ENCODE measurements at regions not wholly inside any gene's neighbourhood (a gene's known extent, or its start where the extent isn't known, plus 50 kb on each side); places are given as distances from the start of the nearest gene placed in this dataset.
"Not testable (repeated sequence)": the region's sequence is repeated elsewhere in the genome, so short reads cannot be mapped to it uniquely, and the experiment has no call there.

- Histone ChIP-seq H3K27ac (ENCODE audit: low read depth, low read length) (no peak overlapping the region), H3K9me3 (ENCODE audit: control insufficient read depth in 1 of 2, low read length in 2 of 2) (peaks cover 0 to 10% of the 10 kb centered on the region in 2 donors), H3K27me3 (ENCODE audit: control insufficient read depth in 1 of 2, insufficient read depth in 2 of 2, low read length in 2 of 2) (no peaks in the 10 kb centered on the region), H3K36me3 (ENCODE audit: control insufficient read depth in 1 of 2, insufficient read depth in 2 of 2, low read length in 2 of 2) (no peaks in the 10 kb centered on the region), H3K4me1 (ENCODE audit: control insufficient read depth in 1 of 2, insufficient read depth in 2 of 2, low read length in 2 of 2) (no peaks in the 10 kb centered on the region), H3K9ac (ENCODE audit: low read depth in 1 of 2, low read length in 2 of 2) (no peak overlapping the region), H3K4me3 (ENCODE audit: low read depth in 1 of 2, low read length in 2 of 2) (no peak overlapping the region)
Measured at GRCh38 chr5:161009194-161009593, 157.2 kb upstream of the ATP10B start.

DNA sequence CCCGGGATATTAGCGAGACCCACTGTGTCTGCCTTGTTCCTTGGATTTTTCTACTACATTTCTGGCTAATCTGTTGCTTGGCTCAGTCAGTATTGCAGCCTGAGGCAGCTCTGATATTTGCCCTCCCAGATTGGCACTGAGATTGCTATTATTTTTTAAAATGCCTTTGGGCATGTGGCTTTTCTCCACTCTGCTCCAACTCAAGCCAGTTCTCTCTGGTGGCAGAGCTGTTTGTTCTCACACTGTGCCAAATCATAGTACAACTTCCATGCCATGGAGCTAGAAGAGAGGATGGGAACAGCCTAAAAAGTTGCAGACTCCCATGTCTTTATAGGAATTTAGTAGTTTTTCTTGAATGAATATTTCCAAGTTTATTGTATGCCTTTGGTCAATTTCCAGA is 155.9 kb upstream of the ATP10B start:
- Histone ChIP-seq H3K4me3 (ENCODE audit: low read depth in 1 of 2, low read length in 2 of 2) (no peak overlapping the region), H3K4me1 (ENCODE audit: control insufficient read depth in 1 of 2, insufficient read depth in 2 of 2, low read length in 2 of 2) (no peaks in the 10 kb centered on the region), H3K27me3 (ENCODE audit: control insufficient read depth in 1 of 2, insufficient read depth in 2 of 2, low read length in 2 of 2) (no peaks in the 10 kb centered on the region), H3K36me3 (ENCODE audit: control insufficient read depth in 1 of 2, insufficient read depth in 2 of 2, low read length in 2 of 2) (no peaks in the 10 kb centered on the region), H3K9me3 (ENCODE audit: control insufficient read depth in 1 of 2, low read length in 2 of 2) (peaks cover 0 to 10% of the 10 kb centered on the region in 2 donors), H3K27ac (ENCODE audit: low read depth, low read length) (no peak overlapping the region), H3K9ac (ENCODE audit: low read depth in 1 of 2, low read length in 2 of 2) (no peak overlapping the region)

DNA sequence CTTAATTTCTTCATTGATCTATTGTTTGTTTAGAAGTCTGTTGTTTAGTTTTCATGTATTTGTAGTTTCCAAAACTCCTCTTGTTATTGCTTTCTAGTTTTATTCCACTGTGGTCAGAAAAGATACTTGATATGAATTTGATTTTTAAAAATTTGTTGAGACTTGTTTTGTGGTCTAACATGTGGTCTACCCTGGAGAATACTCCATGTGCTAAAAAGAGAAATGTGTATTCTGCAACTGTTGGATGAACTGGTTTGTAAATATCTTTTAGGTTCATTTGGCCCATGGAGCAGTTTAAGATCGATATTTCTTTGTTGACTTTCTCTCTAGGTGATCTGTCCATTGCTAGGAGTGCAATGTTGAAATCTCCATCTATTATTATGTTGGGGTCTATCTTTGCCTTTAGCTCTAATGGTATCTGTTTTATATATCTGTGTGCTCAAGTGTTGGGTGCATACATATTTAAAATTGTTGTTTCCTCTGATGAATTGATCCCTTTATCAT is 150.6 kb upstream of the ATP10B start:
- peaks cover 0 to 10% of the 10 kb centered on the region in 2 donors for H3K9me3 ChIP-seq (ENCODE audit: control insufficient read depth in 1 of 2, low read length in 2 of 2)
- H3K27ac ChIP-seq (ENCODE audit: low read depth, low read length): no peak overlapping the region
- H3K27me3 ChIP-seq (ENCODE audit: control insufficient read depth in 1 of 2, insufficient read depth in 2 of 2, low read length in 2 of 2): no peaks in the 10 kb centered on the region
- no peaks in the 10 kb centered on the region for H3K36me3 ChIP-seq (ENCODE audit: control insufficient read depth in 1 of 2, insufficient read depth in 2 of 2, low read length in 2 of 2)
- no peak overlapping the region for H3K4me3 ChIP-seq (ENCODE audit: low read depth in 1 of 2, low read length in 2 of 2)
- H3K9ac ChIP-seq (ENCODE audit: low read depth in 1 of 2, low read length in 2 of 2): no peak overlapping the region
- no peaks in the 10 kb centered on the region for H3K4me1 ChIP-seq (ENCODE audit: control insufficient read depth in 1 of 2, insufficient read depth in 2 of 2, low read length in 2 of 2)

DNA sequence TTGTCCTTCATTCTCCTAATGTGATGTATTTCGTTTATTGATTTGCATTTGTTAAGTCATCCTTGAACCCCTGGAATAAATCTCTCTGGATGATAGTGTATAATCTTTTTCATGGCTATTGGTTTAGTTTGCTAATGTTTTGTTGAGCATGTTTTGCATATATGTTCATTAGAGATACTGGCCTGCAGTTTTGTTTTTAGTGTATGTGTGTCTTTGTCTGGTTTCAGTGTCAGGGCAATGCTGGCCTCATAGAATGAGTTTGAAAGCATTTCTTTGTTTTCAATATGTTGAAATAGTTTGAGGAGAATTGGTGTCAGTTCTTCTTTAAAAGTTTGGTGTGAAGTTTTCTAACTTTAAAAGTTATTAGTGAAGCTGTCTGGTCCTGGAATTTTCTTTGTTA is 149.6 kb upstream of the ATP10B start:
- H3K9me3 ChIP-seq (ENCODE audit: control insufficient read depth in 1 of 2, low read length in 2 of 2): peaks cover 0 to 10% of the 10 kb centered on the region in 2 donors
- no peaks in the 10 kb centered on the region for H3K36me3 ChIP-seq (ENCODE audit: control insufficient read depth in 1 of 2, insufficient read depth in 2 of 2, low read length in 2 of 2)
- H3K27me3 ChIP-seq (ENCODE audit: control insufficient read depth in 1 of 2, insufficient read depth in 2 of 2, low read length in 2 of 2): no peaks in the 10 kb centered on the region
- no peaks in the 10 kb centered on the region for H3K4me1 ChIP-seq (ENCODE audit: control insufficient read depth in 1 of 2, insufficient read depth in 2 of 2, low read length in 2 of 2)
- no peak overlapping the region for H3K9ac ChIP-seq (ENCODE audit: low read depth in 1 of 2, low read length in 2 of 2)
- no peak overlapping the region for H3K27ac ChIP-seq (ENCODE audit: low read depth, low read length)
- no peak overlapping the region for H3K4me3 ChIP-seq (ENCODE audit: low read depth in 1 of 2, low read length in 2 of 2)

DNA sequence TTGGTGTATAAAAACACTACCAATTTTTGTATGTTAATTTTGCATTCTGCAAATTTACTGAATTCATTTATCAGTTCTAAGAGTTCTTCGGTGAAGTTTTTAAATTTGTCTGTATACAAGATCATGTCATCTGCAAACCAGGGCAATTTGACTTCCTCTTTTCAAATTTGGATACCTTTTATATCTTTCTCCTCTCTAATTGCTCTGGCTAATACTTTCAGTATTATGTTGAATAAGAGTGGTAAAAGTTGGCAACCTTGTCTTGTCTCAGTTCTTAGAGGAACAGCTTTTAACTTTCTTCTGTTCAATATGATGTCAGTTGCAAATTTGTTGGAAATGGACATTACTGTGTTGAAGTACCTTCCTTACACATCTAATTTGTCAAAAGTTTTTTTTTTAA is 149.1 kb upstream of the ATP10B start:
- H3K4me3 ChIP-seq (ENCODE audit: low read depth in 1 of 2, low read length in 2 of 2); H3K4me1 ChIP-seq (ENCODE audit: control insufficient read depth in 1 of 2, insufficient read depth in 2 of 2, low read length in 2 of 2); H3K36me3 ChIP-seq (ENCODE audit: control insufficient read depth in 1 of 2, insufficient read depth in 2 of 2, low read length in 2 of 2); H3K9me3 ChIP-seq (ENCODE audit: control insufficient read depth in 1 of 2, low read length in 2 of 2); H3K27ac ChIP-seq (ENCODE audit: low read depth, low read length); H3K27me3 ChIP-seq (ENCODE audit: control insufficient read depth in 1 of 2, insufficient read depth in 2 of 2, low read length in 2 of 2); H3K9ac ChIP-seq (ENCODE audit: low read depth in 1 of 2, low read length in 2 of 2): not testable (repeated sequence)

- H3K36me3 ChIP-seq (ENCODE audit: control insufficient read depth in 1 of 2, insufficient read depth in 2 of 2, low read length in 2 of 2): no peaks in the 10 kb centered on the region
- no peak overlapping the region for H3K4me3 ChIP-seq (ENCODE audit: low read depth in 1 of 2, low read length in 2 of 2)
- H3K9ac ChIP-seq (ENCODE audit: low read depth in 1 of 2, low read length in 2 of 2): no peak overlapping the region
- no peaks in the 10 kb centered on the region for H3K4me1 ChIP-seq (ENCODE audit: control insufficient read depth in 1 of 2, insufficient read depth in 2 of 2, low read length in 2 of 2)
- H3K9me3 ChIP-seq (ENCODE audit: control insufficient read depth in 1 of 2, low read length in 2 of 2): no peaks in the 10 kb centered on the region
- H3K27me3 ChIP-seq (ENCODE audit: control insufficient read depth in 1 of 2, insufficient read depth in 2 of 2, low read length in 2 of 2): no peaks in the 10 kb centered on the region
- no peak overlapping the region for H3K27ac ChIP-seq (ENCODE audit: low read depth, low read length)
Measured at GRCh38 chr5:160991205-160991604, 139.2 kb upstream of the ATP10B start.

DNA sequence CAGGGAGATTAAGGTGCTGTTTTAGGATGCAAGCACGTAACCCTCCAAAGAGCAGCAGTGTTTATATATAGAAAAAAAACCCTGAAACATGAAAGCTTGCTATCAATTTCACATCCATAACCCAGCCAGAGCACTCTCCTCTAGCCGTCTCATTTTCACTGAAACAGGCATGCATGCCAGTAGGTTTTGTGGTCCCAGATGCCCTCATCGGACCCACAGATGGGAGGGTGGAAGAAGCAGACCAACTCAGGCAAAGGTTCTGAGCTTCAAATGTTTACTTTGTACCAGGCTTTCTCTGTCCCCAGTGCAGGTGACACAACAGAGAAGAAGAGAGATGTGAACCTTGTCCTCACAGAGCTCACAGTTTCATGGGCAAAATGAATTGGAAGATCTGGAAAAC is 127.4 kb upstream of the ATP10B start:
- peaks cover 0 to 1% of the 10 kb centered on the region in 2 donors for H3K4me1 ChIP-seq (ENCODE audit: control insufficient read depth in 1 of 2, insufficient read depth in 2 of 2, low read length in 2 of 2)

DNA sequence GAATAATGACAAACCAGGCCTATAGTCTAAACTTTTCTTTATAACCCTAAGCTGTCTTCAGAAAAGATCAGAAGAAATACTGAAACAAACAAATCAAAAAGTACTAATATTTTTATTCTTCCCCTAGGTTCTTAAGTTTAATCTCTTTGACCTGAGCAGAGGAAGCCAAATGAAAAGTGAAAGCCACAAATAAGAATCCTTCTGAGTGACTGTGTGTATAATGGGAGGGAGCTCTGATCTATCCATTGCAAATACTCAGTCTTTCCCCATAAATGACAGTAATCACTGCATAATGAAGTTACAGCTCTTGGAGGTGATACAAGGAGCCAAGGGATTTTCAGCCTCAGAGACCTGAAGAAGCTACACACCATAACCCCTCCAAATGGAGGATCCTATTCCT is 126.9 kb upstream of the ATP10B start:
- Histone ChIP-seq H3K4me3 (ENCODE audit: low read depth in 1 of 2, low read length in 2 of 2) (no peak overlapping the region), H3K9me3 (ENCODE audit: control insufficient read depth in 1 of 2, low read length in 2 of 2) (no peaks in the 10 kb centered on the region), H3K4me1 (ENCODE audit: control insufficient read depth in 1 of 2, insufficient read depth in 2 of 2, low read length in 2 of 2) (peaks cover 0 to 6% of the 10 kb centered on the region in 2 donors), H3K36me3 (ENCODE audit: control insufficient read depth in 1 of 2, insufficient read depth in 2 of 2, low read length in 2 of 2) (no peaks in the 10 kb centered on the region), H3K9ac (ENCODE audit: low read depth in 1 of 2, low read length in 2 of 2) (no peak overlapping the region), H3K27me3 (ENCODE audit: control insufficient read depth in 1 of 2, insufficient read depth in 2 of 2, low read length in 2 of 2) (no peaks in the 10 kb centered on the region), H3K27ac (ENCODE audit: low read depth, low read length) (no peak overlapping the region)

More for the DNA sequence above, 127.4 kb upstream of the ATP10B start:
- Histone ChIP-seq H3K9ac (ENCODE audit: low read depth in 1 of 2, low read length in 2 of 2) (no peak overlapping the region), H3K27me3 (ENCODE audit: control insufficient read depth in 1 of 2, insufficient read depth in 2 of 2, low read length in 2 of 2) (no peaks in the 10 kb centered on the region), H3K4me3 (ENCODE audit: low read depth in 1 of 2, low read length in 2 of 2) (no peak overlapping the region), H3K27ac (ENCODE audit: low read depth, low read length) (no peak overlapping the region), H3K9me3 (ENCODE audit: control insufficient read depth in 1 of 2, low read length in 2 of 2) (no peaks in the 10 kb centered on the region), H3K36me3 (ENCODE audit: control insufficient read depth in 1 of 2, insufficient read depth in 2 of 2, low read length in 2 of 2) (no peaks in the 10 kb centered on the region)

DNA sequence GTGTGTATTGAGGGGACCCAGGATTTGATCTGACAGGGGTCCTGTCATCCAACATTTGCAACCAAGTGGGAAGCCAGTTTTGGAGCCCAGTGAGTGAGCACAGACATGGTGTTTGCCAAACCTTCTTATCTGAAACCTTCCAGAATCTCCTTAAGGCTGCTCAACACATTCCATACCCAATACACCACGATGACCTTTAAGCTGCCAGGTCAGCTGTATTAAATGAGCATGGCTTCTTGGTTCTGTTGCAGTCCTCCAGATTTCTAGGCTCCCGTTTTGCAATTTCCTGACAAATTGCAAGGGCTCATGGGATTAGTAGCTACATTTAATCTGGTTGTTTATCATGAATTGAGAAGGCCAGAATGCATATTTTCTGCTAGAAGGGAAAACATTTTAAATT is 124.2 kb upstream of the ATP10B start:
- H3K27ac ChIP-seq (ENCODE audit: low read depth, low read length): no peak overlapping the region
- H3K4me3 ChIP-seq (ENCODE audit: low read depth in 1 of 2, low read length in 2 of 2): no peak overlapping the region
- H3K27me3 ChIP-seq (ENCODE audit: control insufficient read depth in 1 of 2, insufficient read depth in 2 of 2, low read length in 2 of 2): no peaks in the 10 kb centered on the region
- no peak overlapping the region for H3K9ac ChIP-seq (ENCODE audit: low read depth in 1 of 2, low read length in 2 of 2)
- H3K36me3 ChIP-seq (ENCODE audit: control insufficient read depth in 1 of 2, insufficient read depth in 2 of 2, low read length in 2 of 2): no peaks in the 10 kb centered on the region
- no peaks in the 10 kb centered on the region for H3K9me3 ChIP-seq (ENCODE audit: control insufficient read depth in 1 of 2, low read length in 2 of 2)
- peaks cover 0 to 6% of the 10 kb centered on the region in 2 donors for H3K4me1 ChIP-seq (ENCODE audit: control insufficient read depth in 1 of 2, insufficient read depth in 2 of 2, low read length in 2 of 2)

DNA sequence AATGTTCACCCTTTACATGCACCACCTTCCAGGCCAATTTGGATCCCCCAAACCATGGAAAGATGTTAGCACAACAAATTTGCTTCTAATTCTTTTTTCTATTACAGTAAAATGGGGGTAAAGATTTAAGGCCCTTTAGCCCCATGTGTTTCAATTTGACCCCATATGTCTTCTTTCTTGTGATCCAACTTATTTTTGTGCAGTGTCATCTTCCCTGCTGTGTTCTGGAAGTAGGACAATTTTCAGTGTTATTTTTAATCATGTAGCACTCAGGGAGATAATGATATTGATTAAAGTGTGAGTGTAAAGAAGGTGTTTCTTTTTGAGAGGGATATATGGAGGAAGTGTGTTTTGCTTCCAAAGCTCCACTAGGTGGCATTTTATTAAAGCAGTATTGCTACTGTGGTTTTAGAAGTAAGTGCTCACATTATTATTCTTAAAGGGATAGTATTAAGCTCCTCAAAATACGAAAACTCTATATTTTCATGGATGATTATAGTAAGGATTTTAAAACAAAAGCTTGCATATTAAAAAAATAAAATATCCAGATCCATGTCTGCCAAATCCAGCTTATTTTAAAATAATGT is 118.7 kb upstream of the ATP10B start:
- peaks cover 0 to 6% of the 10 kb centered on the region in 2 donors for H3K4me1 ChIP-seq (ENCODE audit: control insufficient read depth in 1 of 2, insufficient read depth in 2 of 2, low read length in 2 of 2)
- H3K27me3 ChIP-seq (ENCODE audit: control insufficient read depth in 1 of 2, insufficient read depth in 2 of 2, low read length in 2 of 2): no peaks in the 10 kb centered on the region
- H3K9me3 ChIP-seq (ENCODE audit: control insufficient read depth in 1 of 2, low read length in 2 of 2): no peaks in the 10 kb centered on the region
- H3K27ac ChIP-seq (ENCODE audit: low read depth, low read length): no peak overlapping the region
- no peak overlapping the region for H3K9ac ChIP-seq (ENCODE audit: low read depth in 1 of 2, low read length in 2 of 2)
- H3K4me3 ChIP-seq (ENCODE audit: low read depth in 1 of 2, low read length in 2 of 2): no peak overlapping the region
- no peaks in the 10 kb centered on the region for H3K36me3 ChIP-seq (ENCODE audit: control insufficient read depth in 1 of 2, insufficient read depth in 2 of 2, low read length in 2 of 2)

DNA sequence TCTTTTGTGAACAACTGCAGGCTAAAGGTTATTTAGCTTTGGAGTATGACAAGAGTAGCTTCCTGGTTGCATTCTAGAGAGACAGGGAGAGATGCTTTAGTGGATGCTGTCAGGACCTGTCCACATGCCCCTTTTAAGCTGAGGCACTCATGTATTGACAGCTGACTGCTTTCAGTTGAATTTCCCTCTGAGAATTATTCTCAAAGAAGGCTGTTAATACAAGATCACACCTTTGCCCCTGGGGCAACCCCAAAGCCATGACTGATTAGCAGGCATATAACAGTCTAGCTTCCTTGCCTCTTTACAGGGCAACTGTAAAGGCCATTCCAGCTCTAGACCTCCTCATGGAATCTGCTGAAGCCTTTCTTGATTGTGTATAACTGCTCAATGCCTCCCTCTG is 117.6 kb upstream of the ATP10B start:
- no peaks in the 10 kb centered on the region for H3K27me3 ChIP-seq (ENCODE audit: control insufficient read depth in 1 of 2, insufficient read depth in 2 of 2, low read length in 2 of 2)
- no peaks in the 10 kb centered on the region for H3K36me3 ChIP-seq (ENCODE audit: control insufficient read depth in 1 of 2, insufficient read depth in 2 of 2, low read length in 2 of 2)
- H3K4me1 ChIP-seq (ENCODE audit: control insufficient read depth in 1 of 2, insufficient read depth in 2 of 2, low read length in 2 of 2): peaks cover 0 to 6% of the 10 kb centered on the region in 2 donors
- no peak overlapping the region for H3K27ac ChIP-seq (ENCODE audit: low read depth, low read length)
- no peak overlapping the region for H3K4me3 ChIP-seq (ENCODE audit: low read depth in 1 of 2, low read length in 2 of 2)
- H3K9ac ChIP-seq (ENCODE audit: low read depth in 1 of 2, low read length in 2 of 2): no peak overlapping the region
- no peaks in the 10 kb centered on the region for H3K9me3 ChIP-seq (ENCODE audit: control insufficient read depth in 1 of 2, low read length in 2 of 2)
